ENCODE measurements at regions not wholly inside any gene's neighbourhood (a gene's known extent, or its start where the extent isn't known, plus 50 kb on each side); places are given as distances from the start of the nearest gene placed in this dataset.
"Not testable (repeated sequence)": the region's sequence is repeated elsewhere in the genome, so short reads cannot be mapped to it uniquely, and the experiment has no call there.

GRCh38 chr5:142208244-142208643 lies 99.7 kb downstream of the NDFIP1 start:
- not testable (repeated sequence) for H3K4me3 Mint-ChIP-seq, H3K4me1 Mint-ChIP-seq

DNA sequence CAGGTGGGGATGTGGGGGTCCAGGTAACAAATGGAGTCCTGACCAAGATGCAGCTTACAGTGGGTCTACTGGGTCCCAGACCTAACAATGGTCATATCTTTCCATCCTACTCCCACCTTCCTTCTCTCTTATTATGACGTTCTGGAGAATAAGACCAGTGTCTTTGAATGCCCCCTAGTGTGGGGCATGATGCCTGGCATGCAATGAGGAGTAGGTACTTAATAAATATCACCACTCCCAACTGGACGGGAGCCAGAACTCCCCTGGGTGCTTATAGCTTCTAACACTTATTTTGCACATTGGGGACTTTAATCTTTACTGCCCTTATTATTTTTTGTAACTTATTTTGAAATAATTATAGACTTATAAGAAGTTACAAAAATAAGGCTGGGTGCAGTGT lies 98.2 kb downstream of the NDFIP1 start:
- ATAC-seq (no peak), DNase-seq (ENCODE audit: low spot score in 2 of 2) (no peak)
- Mint-ChIP-seq H3K4me3 (no peak overlapping the region), H3K27ac (no peak overlapping the region), H3K4me1 (no peaks in the 10 kb centered on the region), H3K9me3 (no peaks in the 10 kb centered on the region), H3K36me3 (no peaks in the 10 kb centered on the region)

More at GRCh38 chr5:142208244-142208643, 99.7 kb downstream of the NDFIP1 start:
- H3K36me3 Mint-ChIP-seq; DNase-seq (ENCODE audit: low spot score in 2 of 2); ATAC-seq; H3K27ac Mint-ChIP-seq; H3K9me3 Mint-ChIP-seq: not testable (repeated sequence)

DNA sequence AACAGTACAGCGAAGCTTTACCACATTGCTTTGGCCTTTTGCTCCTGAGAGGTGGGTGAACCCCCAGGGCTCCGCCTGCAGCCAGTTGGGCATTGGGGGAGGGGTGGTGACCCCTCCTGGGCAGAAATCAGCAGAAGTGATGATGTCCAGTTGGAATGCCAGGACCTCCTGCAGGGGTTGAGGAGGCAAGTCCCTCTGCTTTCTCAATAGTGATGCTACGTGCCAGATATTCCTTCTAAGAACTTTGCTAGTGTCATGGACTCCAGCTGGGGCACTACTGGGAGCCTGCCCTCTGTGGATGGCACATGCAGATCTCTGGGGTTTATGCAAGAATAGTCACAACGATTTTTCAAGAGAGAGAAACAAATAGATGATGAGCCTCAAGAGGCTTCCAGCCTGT lies 95.6 kb downstream of the NDFIP1 start:
- H3K4me3 Mint-ChIP-seq = no peak overlapping the region
- no peaks in the 10 kb centered on the region for H3K4me1 Mint-ChIP-seq
- ATAC-seq = no peak
- no peak for DNase-seq (ENCODE audit: low spot score in 2 of 2)
- H3K27ac Mint-ChIP-seq = no peak overlapping the region
- no peaks in the 10 kb centered on the region for H3K36me3 Mint-ChIP-seq
- no peaks in the 10 kb centered on the region for H3K9me3 Mint-ChIP-seq
